Mucosa of gallbladder (tissue), 1 donor: ENCODE measurements at regions not wholly inside any gene's neighbourhood (a gene's known extent, or its start where the extent isn't known, plus 50 kb on each side); places are given as distances from the start of the nearest gene placed in this dataset.
"Not testable (repeated sequence)": the region's sequence is repeated elsewhere in the genome, so short reads cannot be mapped to it uniquely, and the experiment has no call there.

Experiments used
- DNase-seq: peaks from one replicate; pipeline ENCODE4 v3.0.0-alpha.2; 2020; ENCODE audit warnings: low spot score
- donor health status: DM: no; HTN: no; CAD: no.

- not testable (repeated sequence) for DNase-seq
These were observed 234.6 kb upstream of the CASK start for GRCh38 chrX:42157923-42158322.

DNA sequence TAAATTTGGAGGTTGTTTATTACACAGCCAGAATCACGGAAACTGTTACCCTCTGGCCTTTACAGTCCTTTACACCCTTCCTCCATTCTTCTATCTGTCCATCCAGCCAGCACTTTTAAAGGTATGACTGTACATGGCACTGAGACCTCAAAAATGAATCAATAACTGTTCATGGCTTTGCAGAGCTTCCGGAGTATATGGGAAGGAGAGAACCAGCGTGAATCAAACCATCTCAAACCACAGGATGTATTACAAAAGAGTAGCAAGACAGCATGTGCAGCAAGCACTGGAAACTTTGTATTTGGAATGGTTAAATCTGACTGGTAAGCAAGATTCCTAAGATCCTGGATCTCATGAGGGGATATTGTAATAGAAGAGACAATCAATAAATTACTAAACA is 228.5 kb upstream of the CASK start:
- DNase-seq: no peak

GRCh38 chrX:42149765-42150164 is 226.4 kb upstream of the CASK start:
- DNase-seq: no peak

DNA sequence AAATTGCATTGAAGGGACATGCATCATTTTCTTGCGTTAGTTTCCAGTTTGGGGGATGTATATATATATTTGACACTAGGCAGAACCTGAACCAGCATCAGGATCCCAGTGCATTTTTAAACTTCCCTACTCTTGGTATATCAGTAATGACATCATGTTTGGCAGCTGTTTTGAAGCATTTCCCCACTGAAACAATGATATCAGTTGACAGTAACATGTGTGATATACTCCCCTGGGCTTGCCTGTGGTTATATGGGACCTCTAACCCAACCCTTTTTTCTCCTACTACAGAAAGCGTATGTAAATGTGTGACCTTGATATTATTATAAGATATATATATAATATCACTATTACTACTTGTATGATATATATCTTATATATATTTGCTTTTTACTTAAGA is 225.9 kb upstream of the CASK start:
- DNase-seq: no peak

DNA sequence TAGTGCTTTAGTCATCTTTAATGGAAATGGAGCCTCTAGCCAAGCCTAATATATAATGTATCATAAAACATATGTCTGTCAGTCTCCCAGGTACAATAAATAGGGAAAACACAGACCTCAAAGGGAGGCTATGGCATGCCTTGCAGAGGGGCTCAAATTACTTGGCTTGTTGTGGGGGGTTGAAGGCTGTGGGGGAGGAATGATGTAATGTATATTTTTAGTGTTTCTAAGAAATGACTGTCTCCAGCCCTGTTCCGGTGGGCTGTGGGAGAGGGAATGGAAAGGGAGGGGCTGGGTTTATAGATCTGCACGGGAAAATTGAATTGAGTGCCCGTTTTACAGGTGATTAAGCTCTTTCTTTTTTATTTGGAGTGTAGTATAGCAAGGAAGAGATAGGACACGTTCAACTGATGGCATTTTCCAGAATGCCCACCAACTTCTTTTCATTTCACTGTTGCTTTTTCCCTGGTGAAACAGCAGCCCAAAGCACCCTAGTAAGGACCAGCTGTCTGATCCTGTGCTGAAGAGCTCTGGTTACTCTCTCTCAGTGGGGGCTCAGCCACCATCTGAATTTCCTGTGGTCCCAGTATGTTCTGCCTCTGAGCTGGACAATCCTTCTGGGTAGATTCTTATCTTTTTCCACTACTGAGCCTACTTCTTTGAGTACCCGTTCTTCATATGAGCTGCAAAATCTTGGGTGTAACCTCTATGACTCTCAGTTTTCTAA is 220.7 kb upstream of the CASK start:
- DNase-seq: no peak

- no peak for DNase-seq
These were observed 217.0 kb upstream of the CASK start for GRCh38 chrX:42140320-42140719.

GRCh38 chrX:42135583-42136228 is 212.4 kb upstream of the CASK start:
- DNase-seq: no peak

- no peak for DNase-seq
These were observed 208.5 kb upstream of the CASK start for GRCh38 chrX:42131856-42132255.

DNA sequence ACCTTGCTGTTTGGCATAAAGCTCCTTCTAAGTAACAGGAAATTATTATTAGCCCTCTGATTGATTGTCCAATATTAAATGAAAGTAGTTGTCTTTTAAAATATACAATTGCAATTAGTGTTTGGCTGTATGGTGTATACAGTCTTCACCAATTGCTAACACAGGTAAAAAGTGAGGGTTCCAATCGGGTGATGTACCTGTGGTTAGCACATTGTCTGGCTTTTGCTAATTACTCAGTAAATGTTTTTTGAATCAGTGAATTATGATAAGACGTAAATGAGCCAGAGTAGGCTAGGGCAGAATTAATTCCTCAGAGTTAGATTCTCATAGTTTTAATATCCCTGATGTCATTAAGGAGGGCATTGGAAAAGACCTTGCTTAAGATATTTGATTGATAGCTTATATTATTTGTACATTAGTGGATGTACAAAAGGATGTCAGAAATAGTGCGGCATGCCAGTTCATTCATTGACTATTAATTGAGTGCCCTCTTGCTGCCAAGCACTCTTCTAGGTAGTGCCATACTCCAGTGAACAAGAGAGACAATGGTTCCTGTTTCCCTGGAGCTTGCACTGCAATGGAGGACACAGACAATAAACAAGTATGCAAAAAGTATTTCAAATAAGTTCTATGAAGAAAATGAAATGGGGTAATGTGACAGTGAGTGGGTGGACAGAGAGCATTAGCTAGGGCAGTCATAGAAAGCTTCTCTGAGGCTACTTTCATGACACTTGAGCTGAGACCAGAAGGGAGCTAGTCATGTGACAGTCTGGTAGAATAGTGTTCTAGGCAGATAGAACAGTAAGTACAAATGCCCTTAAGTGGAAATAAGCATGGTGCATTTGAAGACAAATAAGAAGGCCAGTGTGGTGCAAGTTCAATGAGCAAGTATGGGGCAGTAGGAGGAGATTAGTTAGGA is 205.9 kb upstream of the CASK start:
- no peak for DNase-seq

DNA sequence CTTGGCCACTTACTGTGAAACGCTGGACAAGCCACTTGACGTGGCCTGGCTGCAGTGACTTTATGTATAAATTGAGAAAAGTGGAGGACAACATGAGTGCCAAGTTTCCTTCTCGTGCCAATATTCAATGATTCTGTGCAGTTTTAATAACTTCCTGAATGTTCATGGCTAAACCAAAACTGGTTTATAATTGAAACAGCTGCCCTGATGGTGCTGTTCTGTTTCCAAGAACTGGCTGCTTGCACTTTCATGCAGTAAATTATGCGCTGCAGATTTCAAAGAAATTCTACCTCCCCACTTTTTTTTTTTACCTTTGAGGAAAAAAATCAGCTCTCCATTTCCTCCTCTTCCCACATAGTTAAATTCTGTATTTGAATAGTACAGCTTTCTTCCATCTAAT is 205.2 kb upstream of the CASK start:
- no peak for DNase-seq

DNA sequence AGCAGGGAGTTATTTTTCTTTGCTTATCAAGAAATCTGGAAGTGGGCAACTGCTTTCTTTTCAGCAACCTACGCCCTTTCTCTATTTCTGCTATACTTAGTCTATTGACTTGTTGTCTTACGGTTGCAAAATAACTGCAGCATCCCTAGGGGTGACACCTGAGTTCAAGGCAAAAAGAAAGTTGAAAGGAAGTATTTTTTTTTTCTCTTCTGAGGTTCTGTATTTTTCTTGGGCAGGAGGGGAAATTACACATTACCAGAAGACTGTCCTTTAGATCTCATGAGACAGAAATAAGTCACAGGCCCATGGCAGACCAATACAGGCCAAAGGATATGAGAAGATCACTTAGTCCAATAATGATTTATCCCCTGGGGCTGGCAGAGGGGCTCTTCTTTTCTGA is 204.7 kb upstream of the CASK start:
- no peak for DNase-seq

GRCh38 chrX:42127563-42127962 is 204.2 kb upstream of the CASK start:
- DNase-seq: no peak

GRCh38 chrX:42123369-42123768 is 200.0 kb upstream of the CASK start:
- DNase-seq: no peak

GRCh38 chrX:42119076-42119475 is 195.7 kb upstream of the CASK start:
- no peak for DNase-seq

GRCh38 chrX:42117318-42117717 is 194.0 kb upstream of the CASK start:
- no peak for DNase-seq

- DNase-seq: no peak
These were observed 186.1 kb upstream of the CASK start for GRCh38 chrX:42109428-42109827.

DNA sequence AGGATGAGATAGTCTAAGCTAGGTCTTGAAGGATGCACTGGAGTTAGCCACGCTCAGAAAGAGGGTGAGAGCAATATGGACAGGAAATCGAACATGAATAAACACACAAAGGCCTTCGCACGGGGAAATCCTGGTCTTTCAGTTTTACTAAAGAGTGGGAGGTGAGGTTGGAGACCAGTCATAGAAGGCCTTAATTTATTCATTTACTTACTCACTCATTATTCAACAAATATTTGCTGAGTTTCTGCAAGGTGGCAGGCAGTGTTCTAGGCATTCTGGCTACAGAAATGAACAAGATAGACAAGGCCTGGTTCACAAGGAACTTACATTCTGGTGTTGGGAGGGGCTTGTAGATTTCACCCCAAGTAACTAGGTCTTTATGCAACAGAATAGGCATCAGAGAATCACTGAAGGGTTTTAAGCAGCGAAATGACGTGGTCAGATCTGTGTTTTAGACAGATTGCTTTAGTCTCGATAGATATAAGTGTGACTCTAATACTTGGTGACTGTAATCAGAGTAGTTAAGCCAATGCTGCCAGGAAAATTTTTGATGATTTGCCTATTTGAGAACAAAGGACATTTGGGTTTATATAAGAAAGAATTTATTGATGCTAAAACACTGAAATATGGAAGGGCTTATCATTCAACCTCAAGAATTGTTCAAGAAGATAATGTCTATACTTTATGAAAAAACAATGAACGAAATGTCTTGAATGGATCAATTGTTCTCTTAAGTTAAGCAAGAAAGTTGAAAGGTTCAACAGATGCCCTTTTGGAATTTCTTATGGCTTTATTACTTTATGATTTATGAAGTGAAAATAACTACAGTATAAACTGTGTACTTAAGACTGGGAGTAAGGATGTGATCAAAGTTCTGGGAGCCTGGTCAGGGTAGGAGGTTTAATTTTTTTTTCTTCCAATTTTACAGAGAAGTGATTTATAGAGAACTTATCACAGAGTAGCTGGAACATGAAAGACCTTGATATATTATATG is 184.4 kb upstream of the CASK start:
- DNase-seq: no peak

DNA sequence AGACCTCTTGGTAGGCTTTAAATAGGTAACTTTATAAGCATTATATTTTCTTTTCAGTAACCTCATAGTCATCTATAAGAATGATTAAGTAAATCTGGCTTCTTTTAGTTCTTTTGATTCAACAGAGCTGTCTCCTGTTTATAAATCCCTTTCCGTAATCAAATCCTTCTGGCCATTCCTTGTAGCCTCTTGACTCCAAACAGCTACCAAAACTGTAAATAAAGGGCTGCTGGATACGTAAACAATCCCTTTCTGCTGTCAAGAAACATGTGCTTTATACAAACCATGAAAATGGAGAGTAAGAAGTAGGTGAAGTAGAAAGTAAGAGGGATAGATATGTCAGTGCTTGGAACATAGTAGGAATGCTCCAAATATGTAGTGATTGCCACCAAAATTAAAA is 183.2 kb upstream of the CASK start:
- no peak for DNase-seq

- DNase-seq: no peak
These were observed 179.4 kb upstream of the CASK start for GRCh38 chrX:42102586-42103282.

GRCh38 chrX:42098900-42099299 is 175.5 kb upstream of the CASK start:
- DNase-seq: no peak

GRCh38 chrX:42097486-42097885 is 174.1 kb upstream of the CASK start:
- no peak for DNase-seq
